Skeletal muscle satellite cell (primary cell): ENCODE measurements at regions not wholly inside any gene's neighbourhood (a gene's known extent, or its start where the extent isn't known, plus 50 kb on each side); places are given as distances from the start of the nearest gene placed in this dataset.

ENCODE experiments used
- H3K27me3 ChIP-seq: 2 replicates; pipeline ENCODE4 v1.7.0; 2013; ENCODE audit warnings: low read length; ENCODE audit not compliant: control insufficient read depth, insufficient read depth
- H3K36me3 ChIP-seq: 2 replicates; pipeline ENCODE4 v1.7.0; 2013; ENCODE audit warnings: mild to moderate bottlenecking, control low read depth, low read length; ENCODE audit not compliant: insufficient read depth
- H3K4me1 ChIP-seq: 2 replicates; pipeline ENCODE4 v1.7.0; 2013; ENCODE audit warnings: low read length; ENCODE audit not compliant: control insufficient read depth, insufficient read depth
- H3K4me2 ChIP-seq: 2 replicates; pipeline ENCODE4 v1.7.0; 2013; ENCODE audit warnings: mild to moderate bottlenecking, low read length
- H3K4me3 ChIP-seq: 2 replicates; pipeline ENCODE4 v1.7.0; 2013; ENCODE audit warnings: low read length
- H3K9ac ChIP-seq: 2 replicates; pipeline ENCODE4 v1.7.0; 2013; ENCODE audit warnings: mild to moderate bottlenecking, low read depth, low read length, moderate library complexity
- H3K9me3 ChIP-seq: replicated peaks from 2 replicates; pipeline ENCODE4 v1.7.0; 2013; ENCODE audit warnings: mild to moderate bottlenecking, control low read depth, low read length

GRCh38 chr5:4866131-4866659 is 273.9 kb upstream of the ADAMTS16 start:
- no peaks in the 10 kb centered on the region for H3K9me3 ChIP-seq

DNA sequence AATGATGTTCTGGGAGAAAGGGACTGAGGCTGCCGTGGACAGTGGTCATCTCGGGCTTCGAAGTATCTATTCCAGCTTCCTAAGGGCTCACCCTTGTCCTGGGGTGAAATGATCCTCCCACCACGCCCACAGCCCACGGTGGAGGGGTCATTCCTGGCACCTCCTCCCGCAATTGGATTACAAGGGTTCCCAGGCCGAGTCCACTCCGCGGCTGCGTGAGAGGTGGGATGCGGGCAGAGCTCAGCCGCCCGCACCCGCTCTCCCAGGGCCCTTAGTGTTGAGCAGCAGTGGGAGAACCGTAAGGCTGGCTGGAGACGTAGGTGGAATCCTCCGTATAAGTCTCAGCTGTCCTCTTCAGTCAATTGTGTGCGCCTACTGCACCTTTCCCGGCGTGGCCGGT is 273.3 kb upstream of the ADAMTS16 start:
- no peaks in the 10 kb centered on the region for H3K36me3 ChIP-seq
- no peak overlapping the region for H3K4me3 ChIP-seq
- no peaks in the 10 kb centered on the region for H3K4me1 ChIP-seq
- H3K27me3 ChIP-seq, result peaks cover 3% of the 10 kb centered on the region
- H3K9me3 ChIP-seq, result no peaks in the 10 kb centered on the region
- H3K9ac ChIP-seq, result no peak overlapping the region
- H3K4me2 ChIP-seq, result no peak overlapping the region

More at GRCh38 chr5:4866131-4866659, 273.9 kb upstream of the ADAMTS16 start:
- Histone ChIP-seq H3K4me2 (no peak overlapping the region), H3K9ac (no peak overlapping the region), H3K4me1 (no peaks in the 10 kb centered on the region), H3K4me3 (no peak overlapping the region), H3K36me3 (no peaks in the 10 kb centered on the region), H3K27me3 (peaks cover 3% of the 10 kb centered on the region)

GRCh38 chr5:4868140-4868735 is 271.9 kb upstream of the ADAMTS16 start:
- no peak overlapping the region for H3K4me2 ChIP-seq
- no peak overlapping the region for H3K9ac ChIP-seq
- H3K4me3 ChIP-seq, result no peak overlapping the region
- no peaks in the 10 kb centered on the region for H3K36me3 ChIP-seq
- H3K4me1 ChIP-seq, result no peaks in the 10 kb centered on the region
- no peaks in the 10 kb centered on the region for H3K9me3 ChIP-seq
- peaks cover 8% of the 10 kb centered on the region for H3K27me3 ChIP-seq

DNA sequence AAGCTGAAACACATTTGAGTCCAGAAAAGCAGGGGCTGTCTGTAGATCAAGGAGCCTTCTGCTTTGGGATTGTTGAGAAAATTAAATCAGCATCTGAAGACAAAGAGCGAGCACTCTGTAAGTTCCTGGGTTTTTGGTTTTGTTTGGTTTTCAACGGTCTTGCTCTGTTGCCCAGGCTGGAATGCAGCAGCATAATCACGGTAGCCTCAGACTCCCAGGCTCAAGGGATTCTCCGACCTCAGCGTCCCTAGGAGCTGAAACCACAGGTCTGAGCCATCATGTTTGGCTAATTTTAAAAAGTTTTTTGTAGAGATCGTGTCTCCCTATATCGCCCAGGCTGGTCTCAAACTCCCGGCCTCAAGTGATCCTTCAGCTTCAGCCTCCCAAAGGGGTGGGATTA is 266.5 kb upstream of the ADAMTS16 start:
- Histone ChIP-seq H3K4me1 (no peaks in the 10 kb centered on the region), H3K36me3 (no peaks in the 10 kb centered on the region), H3K9ac (no peak overlapping the region), H3K9me3 (no peaks in the 10 kb centered on the region), H3K4me3 (no peak overlapping the region), H3K27me3 (peaks cover 18% of the 10 kb centered on the region), H3K4me2 (no peak overlapping the region)

- no peaks in the 10 kb centered on the region for H3K4me1 ChIP-seq
- no peak overlapping the region for H3K4me3 ChIP-seq
- H3K4me2 ChIP-seq, result no peak overlapping the region
- H3K36me3 ChIP-seq, result no peaks in the 10 kb centered on the region
- no peaks in the 10 kb centered on the region for H3K9me3 ChIP-seq
- no peak overlapping the region for H3K9ac ChIP-seq
- peaks cover 17% of the 10 kb centered on the region for H3K27me3 ChIP-seq
These were observed 266.0 kb upstream of the ADAMTS16 start for GRCh38 chr5:4874097-4874496.

DNA sequence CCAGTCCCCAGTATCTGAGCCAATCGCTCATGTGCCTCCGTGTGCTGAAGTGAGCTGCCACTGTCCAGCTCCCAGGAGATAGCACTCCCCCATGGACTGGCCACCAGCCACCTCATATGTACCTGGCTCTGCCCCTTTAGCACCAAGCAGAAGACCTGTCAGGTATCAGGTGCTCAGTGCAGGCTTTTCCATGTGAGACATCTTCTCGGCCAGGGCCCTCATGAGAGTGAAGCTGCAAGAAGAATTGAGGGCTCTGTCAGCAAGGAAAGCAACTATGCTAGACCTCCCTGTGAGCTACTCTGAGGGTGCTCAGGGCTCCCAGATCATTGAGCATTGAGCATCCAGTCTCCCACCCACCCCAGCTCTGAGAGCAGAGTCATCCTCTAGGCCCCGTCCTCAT is 264.2 kb upstream of the ADAMTS16 start:
- Histone ChIP-seq H3K4me2 (no peak overlapping the region), H3K27me3 (peaks cover 15% of the 10 kb centered on the region), H3K9ac (no peak overlapping the region), H3K9me3 (no peaks in the 10 kb centered on the region), H3K4me3 (no peak overlapping the region), H3K36me3 (no peaks in the 10 kb centered on the region), H3K4me1 (no peaks in the 10 kb centered on the region)

- Histone ChIP-seq H3K36me3 (no peaks in the 10 kb centered on the region), H3K4me3 (no peak overlapping the region), H3K9me3 (no peaks in the 10 kb centered on the region), H3K4me2 (no peak overlapping the region), H3K9ac (no peak overlapping the region), H3K4me1 (no peaks in the 10 kb centered on the region), H3K27me3 (peaks cover 15% of the 10 kb centered on the region)
These were observed 263.3 kb upstream of the ADAMTS16 start for GRCh38 chr5:4876804-4877203.

GRCh38 chr5:4877579-4877978 is 262.6 kb upstream of the ADAMTS16 start:
- H3K4me2 ChIP-seq, result no peak overlapping the region
- H3K4me1 ChIP-seq, result no peaks in the 10 kb centered on the region
- no peak overlapping the region for H3K9ac ChIP-seq
- peaks cover 13% of the 10 kb centered on the region for H3K27me3 ChIP-seq
- H3K4me3 ChIP-seq, result no peak overlapping the region
- H3K9me3 ChIP-seq, result no peaks in the 10 kb centered on the region
- H3K36me3 ChIP-seq, result no peaks in the 10 kb centered on the region

- Histone ChIP-seq H3K36me3 (no peaks in the 10 kb centered on the region), H3K27me3 (peaks cover 10% of the 10 kb centered on the region), H3K9ac (no peak overlapping the region), H3K9me3 (no peaks in the 10 kb centered on the region), H3K4me1 (no peaks in the 10 kb centered on the region), H3K4me3 (no peak overlapping the region), H3K4me2 (no peak overlapping the region)
These were observed 261.1 kb upstream of the ADAMTS16 start for GRCh38 chr5:4879075-4879474.

- no peaks in the 10 kb centered on the region for H3K36me3 ChIP-seq
- no peak overlapping the region for H3K4me3 ChIP-seq
- H3K9ac ChIP-seq, result no peak overlapping the region
These were observed 260.3 kb upstream of the ADAMTS16 start for GRCh38 chr5:4879693-4880303.

GRCh38 chr5:4880304-4880741 is 259.8 kb upstream of the ADAMTS16 start:
- Histone ChIP-seq H3K36me3 (no peaks in the 10 kb centered on the region), H3K4me2 (no peak overlapping the region), H3K4me3 (no peak overlapping the region), H3K9ac (no peak overlapping the region), H3K4me1 (no peaks in the 10 kb centered on the region), H3K27me3 (peaks cover 14% of the 10 kb centered on the region), H3K9me3 (no peaks in the 10 kb centered on the region)

More at GRCh38 chr5:4879693-4880303, 260.3 kb upstream of the ADAMTS16 start:
- Histone ChIP-seq H3K27me3 (peaks cover 14% of the 10 kb centered on the region), H3K4me2 (peak overlapping the region; percentile 6), H3K9me3 (no peaks in the 10 kb centered on the region), H3K4me1 (no peaks in the 10 kb centered on the region)
